Kasumi-1 (cell line): ENCODE measurements at regions not wholly inside any gene's neighbourhood (a gene's known extent, or its start where the extent isn't known, plus 50 kb on each side); places are given as distances from the start of the nearest gene placed in this dataset.
"Not testable (repeated sequence)": the region's sequence is repeated elsewhere in the genome, so short reads cannot be mapped to it uniquely, and the experiment has no call there.

Experiments used
- DNase-seq, 2 experiments: peaks; one replicate each; lab custom pipeline; 2025; lab: John Stamatoyannopoulos, UW

DNA sequence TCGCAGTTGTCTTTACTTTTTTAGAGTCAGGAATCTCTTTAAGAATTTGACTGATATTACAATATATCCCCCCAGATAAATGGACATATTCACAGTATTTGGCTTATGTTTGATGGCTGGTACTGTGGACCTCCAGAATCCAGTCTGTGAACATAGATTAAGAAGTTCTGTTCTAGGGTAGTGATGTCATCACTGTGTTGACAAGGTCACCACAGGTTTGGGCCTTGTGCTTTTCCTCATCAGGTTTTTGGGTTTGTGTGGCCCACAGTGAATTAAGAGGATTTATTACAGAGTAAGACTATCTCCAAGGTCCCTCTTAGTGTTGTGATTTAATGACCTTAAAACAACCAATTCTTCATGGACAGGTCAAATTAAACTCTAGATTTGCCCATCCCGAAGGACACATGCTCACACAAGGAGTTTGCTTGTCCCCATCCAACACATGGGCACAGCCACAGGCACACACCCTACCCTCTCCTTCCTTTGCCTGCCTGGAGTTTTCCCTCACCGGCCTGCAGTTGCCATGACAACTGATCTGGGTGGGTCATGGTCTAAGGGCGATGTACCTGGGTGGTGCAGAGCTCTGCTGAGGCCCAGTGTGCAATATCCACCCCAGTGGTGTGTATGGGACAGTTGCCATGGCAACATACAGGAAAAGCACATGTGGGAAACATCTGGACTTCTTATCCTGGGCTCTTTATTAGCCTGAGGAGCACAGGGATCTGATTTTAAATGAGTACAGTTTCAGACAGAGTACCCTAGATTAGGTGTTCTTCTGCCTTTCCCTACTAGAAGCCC is 98.6 kb downstream of the NAV1 start:
- no peak for DNase-seq

DNA sequence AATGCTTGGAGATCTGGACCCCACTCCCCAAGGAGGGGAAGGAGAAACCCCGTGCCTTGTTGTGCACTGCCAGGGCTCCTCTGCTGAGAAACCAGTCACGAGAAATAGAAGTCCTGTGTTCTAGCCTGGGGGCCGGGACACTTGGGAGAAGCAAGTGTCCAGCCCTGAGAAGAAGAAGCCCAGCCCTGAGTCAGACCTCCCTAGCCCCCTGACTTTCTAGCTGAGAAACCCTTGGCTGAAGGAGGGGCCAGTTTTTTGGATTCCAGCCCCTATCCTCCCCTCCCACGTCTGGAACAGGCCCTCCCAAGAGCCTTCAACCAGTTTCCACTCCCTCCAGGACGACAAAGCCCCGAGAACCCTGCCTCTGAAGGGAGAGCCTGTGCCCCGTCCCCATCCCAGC is 100.5 kb downstream of the NAV1 start:
- DNase-seq, result no peak

DNA sequence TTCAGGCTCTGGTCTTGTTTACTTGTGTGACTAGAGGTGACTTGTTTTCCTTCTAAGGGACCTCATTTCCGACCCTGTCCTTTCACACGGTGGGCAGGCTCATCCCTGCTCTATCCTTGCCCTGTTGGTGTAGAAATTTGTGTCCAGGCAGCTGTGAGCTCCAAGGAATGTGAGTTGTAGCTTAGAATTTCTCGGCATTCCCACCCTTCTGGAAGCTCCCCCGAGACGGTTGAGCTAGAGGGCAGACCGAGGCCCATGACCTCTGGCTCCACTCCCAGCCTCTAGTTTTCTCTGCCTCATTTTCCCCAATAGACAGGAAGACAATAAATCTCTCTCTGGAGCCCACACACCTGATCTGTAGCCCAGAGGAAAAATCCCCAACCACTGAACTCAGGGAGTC is 100.9 kb downstream of the NAV1 start:
- DNase-seq, result no peak

DNA sequence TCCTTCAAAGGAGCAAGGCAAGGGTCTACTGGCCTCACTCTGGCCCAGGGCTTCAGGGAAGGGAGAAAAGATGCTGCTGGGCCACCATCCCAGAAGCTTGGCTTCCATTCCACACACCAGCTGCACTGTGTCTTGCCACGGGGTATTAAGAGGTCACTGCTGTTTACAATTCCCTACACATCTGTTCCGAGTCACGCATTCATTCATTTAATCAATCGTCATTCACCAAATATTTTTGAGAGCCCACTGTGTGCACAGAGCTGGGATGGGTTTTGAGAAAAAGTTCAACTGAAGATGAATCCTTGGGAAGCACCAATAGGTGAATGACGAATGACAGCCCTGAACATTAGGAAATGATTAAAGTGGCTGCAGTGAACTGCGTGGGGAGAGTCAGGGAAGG is 101.7 kb downstream of the NAV1 start:
- no peak for DNase-seq

DNA sequence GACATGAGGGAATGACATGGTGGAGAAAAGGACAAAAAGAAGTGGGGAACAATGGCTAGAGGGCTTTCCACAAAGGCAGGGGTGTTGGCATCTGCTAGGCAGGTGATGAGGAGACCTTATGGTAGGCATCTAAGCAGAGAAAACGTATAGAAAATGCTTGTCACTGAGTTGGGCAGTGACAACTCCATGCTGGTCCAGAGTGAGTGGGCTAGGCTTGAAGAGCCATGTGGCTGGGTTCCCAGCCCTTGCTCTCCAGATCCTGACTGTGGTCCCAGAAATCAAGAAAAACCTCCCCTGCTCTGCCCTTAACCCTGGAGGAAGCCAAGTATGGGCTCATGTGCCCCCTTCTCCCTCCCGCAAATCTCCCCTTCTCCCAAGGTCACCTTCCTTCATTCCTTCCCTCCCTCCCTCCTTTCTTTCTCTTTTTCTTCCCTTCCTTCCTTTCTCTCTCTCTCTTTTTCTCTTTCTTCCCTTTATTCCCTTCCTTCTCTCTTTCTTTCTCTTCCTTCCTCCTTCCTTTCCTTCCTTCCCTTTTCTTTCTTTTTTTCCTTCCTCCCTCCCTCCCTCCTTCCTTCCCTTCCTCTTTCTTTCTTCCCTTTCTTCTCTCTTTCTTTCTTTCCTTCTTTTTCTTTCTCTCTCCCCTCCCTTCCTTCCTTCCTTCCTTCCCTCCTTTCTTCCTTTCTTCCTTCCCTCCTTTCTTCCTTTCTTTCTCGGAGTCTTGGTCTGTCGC is 102.8 kb downstream of the NAV1 start:
- no peak for DNase-seq

DNA sequence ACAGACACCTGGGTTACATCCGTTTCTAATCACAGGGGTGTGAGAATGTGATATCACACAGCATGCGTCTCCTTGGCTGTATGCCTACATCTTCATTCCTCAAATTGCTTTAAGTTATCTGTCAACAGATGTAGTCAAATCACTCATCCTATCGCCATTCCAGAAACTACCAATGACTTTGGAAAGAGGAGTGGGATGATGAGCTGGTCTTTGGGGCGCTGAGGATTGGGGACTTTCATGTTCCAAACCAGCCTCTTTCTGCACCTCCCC is 104.8 kb downstream of the NAV1 start:
- no peak for DNase-seq

DNA sequence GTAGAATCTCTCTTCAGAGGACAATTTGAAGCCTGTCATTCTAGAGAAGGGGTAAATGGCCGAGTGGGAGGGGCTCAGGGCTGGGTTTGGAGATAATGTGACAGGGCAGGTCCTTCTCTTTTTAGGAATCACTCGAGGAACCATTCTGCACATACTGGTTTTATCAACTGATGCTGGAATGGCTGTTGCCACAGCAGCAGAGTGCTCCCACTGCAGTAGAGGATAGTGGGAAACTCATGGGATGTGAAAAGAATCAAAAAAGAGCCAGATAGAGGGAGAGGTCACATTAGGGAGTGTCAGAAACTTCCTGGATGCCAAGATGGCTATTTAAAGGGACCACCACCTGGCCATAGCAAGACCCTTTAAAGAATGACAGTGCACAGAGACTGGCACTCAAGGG is 105.3 kb downstream of the NAV1 start:
- DNase-seq, result no peak

DNA sequence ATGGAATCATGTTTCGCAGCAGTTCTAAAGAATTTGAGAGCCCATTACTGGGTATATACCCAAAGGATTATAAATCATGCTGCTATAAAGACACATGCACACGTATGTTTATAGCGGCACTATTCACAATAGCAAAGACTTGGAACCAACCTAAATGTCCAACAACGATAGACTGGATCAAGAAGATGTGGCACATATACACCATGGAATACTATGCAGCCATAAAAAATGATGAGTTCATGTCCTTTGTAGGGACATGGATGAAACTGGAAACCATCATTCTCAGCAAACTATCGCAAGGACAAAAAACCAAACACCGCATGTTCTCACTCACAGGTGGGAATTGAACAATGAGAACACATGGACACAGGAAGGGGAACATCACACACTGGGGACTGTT is 106.1 kb downstream of the NAV1 start:
- not testable (repeated sequence) for DNase-seq

DNA sequence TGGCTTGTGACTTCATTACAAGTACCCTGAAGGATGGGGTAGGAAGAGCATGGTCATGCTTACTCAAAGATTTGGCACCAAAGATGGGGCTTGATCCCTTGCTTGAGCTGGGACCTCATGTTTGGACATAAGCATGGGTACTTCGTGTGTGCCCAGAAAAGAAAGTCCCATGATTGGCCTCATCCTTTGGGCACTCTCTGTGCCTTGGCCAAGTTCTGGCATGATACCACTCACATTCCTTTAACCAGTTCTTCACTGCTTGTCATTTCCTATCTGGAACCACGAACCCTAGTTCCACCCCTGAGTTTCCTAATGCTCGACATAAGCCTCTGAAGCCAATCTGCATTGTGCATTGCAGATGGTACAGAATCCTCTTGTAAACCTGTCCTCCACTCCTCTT is 107.0 kb downstream of the NAV1 start:
- DNase-seq, result peak; percentile 13 to 25

DNA sequence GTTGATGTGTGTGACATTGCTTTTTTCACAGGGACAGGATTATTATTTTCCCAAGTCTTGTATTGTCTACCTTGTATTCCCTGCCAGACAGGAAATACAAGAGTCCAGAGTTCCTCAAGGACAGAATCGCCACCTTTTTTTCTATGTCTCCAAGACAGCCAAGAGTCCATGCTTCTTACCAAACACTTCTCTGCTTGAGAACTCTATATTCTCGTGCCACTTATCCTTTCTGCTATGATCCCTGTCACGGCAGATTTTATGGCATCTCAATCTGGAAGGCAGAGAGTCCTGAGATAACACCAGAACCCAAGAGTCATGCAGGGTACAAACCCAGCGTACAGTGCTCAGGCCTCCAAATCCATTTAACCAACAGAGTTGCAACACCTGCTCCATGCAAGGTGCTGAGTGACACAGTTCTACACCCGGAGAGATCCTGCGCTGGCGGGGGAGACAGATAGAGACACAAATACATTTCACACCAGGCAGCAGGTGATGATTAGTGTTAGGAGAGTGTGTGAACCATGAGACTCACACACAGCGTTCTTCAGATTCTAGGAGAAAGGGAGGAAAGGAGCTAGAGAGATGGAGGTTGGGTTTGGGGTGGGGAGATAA is 107.6 kb downstream of the NAV1 start:
- no peak for DNase-seq

DNA sequence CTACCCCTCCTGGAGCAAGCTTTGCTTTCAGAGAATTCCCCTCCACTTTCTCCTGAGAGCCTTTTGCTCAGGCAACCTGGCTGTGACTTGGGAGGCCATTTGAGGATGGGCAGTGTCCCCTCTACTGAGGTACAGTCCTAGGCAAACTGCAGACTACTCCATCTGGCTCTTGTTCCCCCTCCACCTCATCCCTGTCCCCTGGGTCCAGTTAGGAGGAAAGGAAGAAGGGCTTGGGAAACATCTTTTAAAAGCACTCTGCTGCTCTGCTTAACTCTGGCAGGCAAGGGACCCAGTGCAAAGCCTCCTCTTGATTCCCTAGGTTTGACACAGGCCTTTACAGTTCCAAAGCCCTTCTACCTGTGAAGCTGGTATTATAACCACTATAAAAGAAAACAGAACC is 108.2 kb downstream of the NAV1 start:
- no peak for DNase-seq

DNA sequence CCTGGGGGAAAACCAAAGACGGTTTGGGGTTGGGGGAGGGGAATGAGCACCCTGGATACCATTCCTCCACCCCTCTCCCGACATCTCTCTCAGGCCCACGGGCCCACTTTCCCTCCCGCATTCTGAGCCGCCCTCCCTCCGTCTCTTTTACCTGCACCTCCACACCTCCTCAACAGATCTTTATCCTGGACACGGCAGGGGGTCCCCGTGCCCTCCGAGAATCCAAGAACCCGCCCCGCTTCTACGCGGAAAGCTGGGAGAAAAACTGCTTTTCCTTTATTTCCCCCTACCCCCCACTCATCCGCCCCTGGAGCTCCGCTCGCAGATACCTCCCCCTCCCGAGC is 108.8 kb downstream of the NAV1 start:
- no peak for DNase-seq

DNA sequence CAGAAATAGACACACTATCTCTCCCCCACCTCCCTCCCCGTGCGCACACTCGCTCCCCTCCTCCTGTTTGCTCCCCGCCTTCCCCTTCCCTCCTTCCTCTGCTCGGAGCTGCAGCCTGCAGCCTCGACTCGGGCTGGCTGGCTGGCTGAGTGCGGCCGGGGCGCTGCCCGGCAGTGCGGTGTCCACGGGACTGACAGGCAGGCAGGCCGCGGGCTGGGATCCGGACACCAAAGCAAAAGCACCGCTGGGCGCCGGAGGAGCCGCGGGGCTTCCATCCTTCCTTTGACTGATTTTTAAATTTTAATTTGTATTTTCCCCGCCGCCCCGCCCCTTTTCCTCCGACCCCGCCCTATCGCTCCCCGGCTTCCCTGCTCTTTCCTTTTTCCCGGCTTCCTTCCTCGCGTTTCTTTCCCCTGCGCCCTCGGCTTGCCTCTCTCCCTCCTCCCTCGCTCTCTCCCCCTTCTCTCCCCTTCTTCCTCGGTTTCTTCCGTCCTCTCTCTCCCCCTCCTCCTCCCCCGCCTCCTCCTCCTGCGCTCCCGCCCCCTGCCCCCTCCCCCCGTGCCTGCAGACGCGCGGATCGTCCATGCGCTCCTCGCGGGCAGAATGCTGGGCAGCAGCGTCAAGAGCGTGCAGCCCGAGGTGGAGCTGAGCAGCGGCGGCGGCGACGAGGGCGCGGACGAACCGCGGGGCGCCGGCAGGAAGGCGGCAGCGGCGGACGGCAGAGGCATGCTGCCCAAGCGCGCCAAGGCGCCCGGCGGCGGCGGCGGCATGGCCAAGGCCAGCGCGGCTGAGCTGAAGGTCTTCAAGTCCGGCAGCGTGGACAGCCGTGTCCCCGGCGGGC is 109.4 kb downstream of the NAV1 start:
- peak in 1 of 2 experiments; percentile 33 for DNase-seq

DNA sequence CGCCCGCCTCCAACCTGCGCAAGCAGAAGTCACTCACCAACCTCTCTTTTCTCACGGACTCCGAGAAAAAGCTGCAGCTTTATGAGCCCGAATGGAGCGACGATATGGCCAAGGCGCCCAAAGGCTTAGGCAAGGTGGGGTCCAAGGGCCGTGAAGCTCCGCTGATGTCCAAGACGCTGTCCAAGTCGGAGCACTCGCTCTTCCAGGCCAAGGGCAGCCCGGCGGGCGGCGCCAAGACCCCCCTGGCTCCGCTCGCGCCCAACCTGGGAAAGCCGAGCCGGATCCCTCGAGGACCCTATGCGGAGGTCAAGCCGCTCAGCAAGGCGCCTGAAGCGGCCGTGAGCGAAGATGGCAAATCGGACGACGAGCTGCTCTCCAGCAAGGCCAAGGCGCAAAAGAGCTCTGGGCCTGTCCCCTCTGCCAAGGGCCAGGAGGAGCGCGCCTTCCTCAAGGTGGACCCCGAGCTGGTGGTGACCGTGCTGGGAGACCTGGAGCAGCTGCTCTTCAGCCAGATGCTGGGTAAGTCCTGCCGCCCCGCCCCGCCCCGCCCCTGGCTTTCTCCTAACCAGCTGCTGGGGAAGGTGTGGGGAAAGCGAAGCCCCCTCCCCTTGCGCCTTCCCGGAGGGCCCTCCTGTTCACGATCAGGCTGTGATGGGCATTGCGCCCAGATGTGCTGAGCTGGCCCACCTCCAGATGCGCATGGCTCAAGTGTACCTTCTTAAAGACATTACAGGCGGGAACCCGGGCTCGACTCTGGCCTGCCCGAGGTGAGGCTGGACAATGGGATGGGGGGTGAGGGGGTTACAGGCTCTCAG is 110.2 kb downstream of the NAV1 start:
- no peak for DNase-seq

DNA sequence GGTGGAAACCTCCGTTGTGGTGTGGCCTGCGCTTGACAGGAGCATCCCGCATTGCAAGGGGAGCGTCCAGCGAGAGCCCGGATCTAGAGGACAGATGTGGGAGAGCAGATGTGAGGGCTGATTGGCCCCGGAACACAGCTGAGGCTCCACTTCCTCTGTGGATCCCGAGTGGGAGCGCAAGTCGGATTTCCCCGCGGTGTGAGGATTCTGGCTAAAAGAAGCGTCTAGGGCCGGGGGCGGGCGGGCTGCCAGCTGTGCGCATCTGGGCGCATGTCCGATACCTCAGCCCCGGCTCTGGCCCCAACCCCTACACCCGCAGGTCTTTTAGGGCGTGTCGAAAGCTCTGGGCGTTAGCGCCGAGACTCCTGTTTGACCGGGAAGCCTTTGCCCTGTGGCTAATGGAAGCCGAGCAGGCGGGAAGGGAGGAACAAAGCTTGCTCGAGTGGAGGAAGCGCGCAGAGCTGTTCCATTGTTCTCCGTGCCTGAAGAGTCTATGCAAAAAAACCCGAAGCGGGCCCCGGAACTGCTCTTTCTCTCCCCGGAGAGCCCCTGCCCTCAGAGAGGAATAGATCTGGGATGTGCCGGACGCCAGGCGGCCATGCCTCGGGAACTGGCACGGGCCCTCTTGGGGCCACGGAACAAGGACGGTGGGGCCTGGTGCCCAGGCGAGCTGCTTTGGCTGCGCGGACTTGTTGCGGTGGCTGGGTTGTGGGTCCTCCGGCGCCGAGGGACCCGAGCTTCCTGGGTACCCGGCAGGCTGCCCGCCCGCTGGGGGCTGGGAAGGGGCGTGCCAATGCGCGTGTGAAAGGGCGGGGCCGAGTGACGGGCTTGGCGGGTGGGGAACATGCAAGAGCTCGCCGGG is 111.1 kb downstream of the NAV1 start:
- no peak for DNase-seq

DNA sequence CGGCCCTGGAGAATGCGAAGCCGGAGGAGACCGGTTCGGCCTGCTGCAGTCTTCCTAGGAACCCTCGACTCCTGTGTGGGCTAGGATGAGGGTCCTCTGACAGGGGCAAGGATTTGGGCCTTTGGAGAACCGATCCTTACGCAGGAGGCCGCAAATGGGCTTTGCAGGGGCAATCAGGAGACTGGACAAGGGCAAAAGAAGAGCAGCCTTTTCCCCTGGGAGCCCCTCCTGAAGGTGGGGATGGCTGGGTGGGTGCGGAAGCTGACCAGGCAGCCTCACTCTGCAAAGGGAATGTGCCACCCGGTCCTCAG is 111.7 kb downstream of the NAV1 start:
- DNase-seq, result no peak

DNA sequence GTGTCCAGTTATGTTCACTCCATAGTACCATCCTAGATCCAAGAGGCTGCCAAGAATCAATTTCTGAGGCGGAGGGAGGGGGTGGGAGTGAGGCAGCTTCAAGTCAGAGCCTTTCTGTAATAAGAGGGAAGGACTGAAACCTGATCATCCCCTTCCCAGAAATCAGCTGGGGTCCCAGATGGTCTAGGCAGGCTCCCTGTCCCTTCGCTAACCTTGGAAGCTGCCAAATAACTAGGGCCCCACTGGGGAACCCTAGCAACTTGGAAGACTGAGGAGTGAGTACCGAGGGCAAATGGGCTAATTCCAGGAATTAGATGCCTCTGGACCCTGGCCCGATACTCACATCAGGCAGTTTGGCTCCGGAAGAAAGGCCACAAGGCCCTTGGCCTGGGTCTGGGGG is 113.3 kb downstream of the NAV1 start:
- DNase-seq, result no peak

DNA sequence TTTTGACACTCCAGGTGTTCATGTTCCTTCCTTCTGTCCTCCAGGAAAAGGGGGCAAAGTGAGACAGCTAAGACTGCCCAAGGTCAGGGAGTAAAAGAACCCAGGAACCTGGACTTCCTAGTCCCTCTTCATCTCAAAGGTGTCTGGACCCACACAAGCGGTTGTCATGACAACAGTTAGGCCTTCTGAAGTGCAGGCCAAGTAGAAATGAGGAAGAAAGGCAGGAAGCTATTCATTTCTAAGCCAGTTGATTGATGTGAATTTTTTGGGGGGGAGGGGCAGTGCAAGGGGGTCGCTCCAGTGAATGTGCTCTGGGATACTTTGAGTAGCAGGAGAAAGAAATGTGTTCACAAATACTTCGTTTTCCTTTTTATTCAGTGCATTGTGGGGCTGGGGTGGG is 114.3 kb downstream of the NAV1 start:
- peak; percentile 61 to 64 for DNase-seq

DNA sequence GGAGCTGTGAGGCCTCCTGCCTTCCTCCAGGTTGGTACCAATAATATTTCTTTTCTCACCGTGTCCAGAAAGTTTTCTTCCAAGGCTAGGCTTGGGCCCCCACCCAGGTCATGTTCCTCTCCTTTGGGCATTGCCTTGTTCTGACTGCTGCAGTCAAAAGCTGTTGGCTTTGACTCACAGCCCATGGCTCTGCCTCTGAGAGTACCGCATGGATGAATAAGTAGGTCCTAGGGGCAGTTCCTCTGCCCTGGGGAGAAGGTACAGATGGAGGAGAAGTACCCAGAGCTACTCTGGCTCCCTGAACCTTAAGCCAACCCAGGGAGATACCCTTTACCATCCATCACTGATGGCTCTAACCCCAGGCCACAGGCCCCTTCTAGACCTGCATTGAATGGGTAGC is 115.0 kb downstream of the NAV1 start:
- DNase-seq, result no peak

DNA sequence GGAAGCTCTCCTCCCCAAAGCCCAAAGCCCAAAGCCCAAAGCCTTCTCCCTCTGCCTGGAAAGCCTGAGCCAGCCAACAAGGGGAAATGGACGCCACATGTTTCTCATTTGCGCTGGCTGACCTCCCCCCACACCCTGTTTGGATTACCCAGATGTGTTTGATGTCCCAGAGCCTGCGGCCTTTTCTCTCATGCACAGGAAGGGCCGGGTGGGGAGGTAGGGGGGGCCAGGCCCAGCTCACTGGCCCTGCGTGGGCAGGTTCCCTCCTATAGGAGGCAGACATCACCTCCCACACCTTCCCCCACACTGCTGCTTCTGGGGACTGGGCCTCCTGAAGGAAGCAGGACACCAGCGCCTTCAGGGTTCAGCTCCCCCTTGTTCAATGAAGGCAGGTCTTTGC is 116.3 kb downstream of the NAV1 start:
- peak in 1 of 2 experiments; percentile 2 for DNase-seq

DNA sequence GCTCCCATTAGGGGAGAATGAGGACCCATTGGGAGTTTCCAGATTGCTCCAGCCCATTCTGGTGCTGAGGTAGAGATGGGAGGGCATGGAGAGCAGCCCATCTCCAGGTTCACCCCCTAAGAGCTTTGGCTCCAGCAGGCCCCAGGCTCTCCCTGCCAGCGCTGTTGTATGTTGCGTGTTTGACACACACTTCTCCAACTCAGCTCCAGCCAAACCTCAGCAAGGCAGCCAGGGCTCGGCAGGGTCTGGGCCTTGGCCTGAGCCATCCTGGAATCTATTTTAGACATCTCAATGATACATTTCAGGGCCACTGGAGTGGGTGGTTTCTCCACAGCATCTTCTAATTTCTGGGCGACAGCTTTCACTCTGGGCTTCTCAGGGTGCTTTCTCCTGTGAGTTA is 117.0 kb downstream of the NAV1 start:
- no peak for DNase-seq
